Keratinocyte (primary cell): ENCODE measurements at regions not wholly inside any gene's neighbourhood (a gene's known extent, or its start where the extent isn't known, plus 50 kb on each side); places are given as distances from the start of the nearest gene placed in this dataset.

Source experiments
- DNase-seq: peaks from one replicate; pipeline ENCODE4 v3.0.0-alpha.2; 2011; ENCODE audit warnings: low read depth, missing footprints, low spot score
- FAIRE-seq: peaks from 2 replicates; lab custom pipeline; 2011; peaks lifted over from hg19 to GRCh38; lab: Jason Lieb, UNC
- H2AFZ ChIP-seq: 2 replicates; pipeline ENCODE4 v1.6.0; 2012; ENCODE audit warnings: low read length, control low read depth, inconsistent platforms; ENCODE audit not compliant: control insufficient read depth
- H3K27ac ChIP-seq: 2 replicates; pipeline ENCODE4 v1.5.1; 2011; ENCODE audit warnings: low read length; ENCODE audit not compliant: control insufficient read depth, insufficient read depth
- H3K27me3 ChIP-seq: 3 replicates; pipeline ENCODE4 v1.6.0; 2011; ENCODE audit warnings: low read length; ENCODE audit not compliant: control insufficient read depth, insufficient read depth; ENCODE audit errors: extremely low read depth
- H3K36me3 ChIP-seq, 2 experiments: 2 replicates in 1 of 2; 3 replicates in 1 of 2; pipeline ENCODE4 v1.5.1; 2011; ENCODE audit warnings: low read length in 2 of 2, mild to moderate bottlenecking in 1 of 2; ENCODE audit not compliant: control insufficient read depth in 2 of 2, insufficient read depth in 2 of 2; ENCODE audit errors: extremely low read depth in 1 of 2
- H3K4me1 ChIP-seq: 3 replicates; pipeline ENCODE4 v1.5.1; 2011; ENCODE audit warnings: low read length; ENCODE audit not compliant: control insufficient read depth, insufficient read depth; ENCODE audit errors: extremely low read depth
- H3K4me2 ChIP-seq: 3 replicates; pipeline ENCODE4 v1.6.0; 2011; ENCODE audit warnings: low read depth, low read length; ENCODE audit not compliant: control insufficient read depth, insufficient read depth; ENCODE audit errors: extremely low read depth
- H3K4me3 ChIP-seq, 3 experiments: fragments of 200-600 bp in 1 of 3; sonication (generic) in 1 of 3; 2 replicates in 2 of 3; 3 replicates in 1 of 3; pipeline ENCODE4 v1.5.1; 2011 to 2016; ENCODE audit warnings: low read length in 3 of 3, mild to moderate bottlenecking in 3 of 3, control low read depth in 2 of 3, inconsistent platforms in 1 of 3, low read depth in 1 of 3, mixed read lengths in 1 of 3, mixed run types in 1 of 3, moderate library complexity in 1 of 3; ENCODE audit not compliant: control insufficient read depth in 2 of 3, insufficient read depth in 2 of 3; ENCODE audit errors: extremely low read depth in 1 of 3
- H3K79me2 ChIP-seq: 2 replicates; pipeline ENCODE4 v1.6.0; 2012; ENCODE audit warnings: low read length; ENCODE audit not compliant: control insufficient read depth, insufficient read depth
- H3K9ac ChIP-seq: 3 replicates; pipeline ENCODE4 v1.6.0; 2011; ENCODE audit warnings: low read length; ENCODE audit not compliant: control insufficient read depth, insufficient read depth; ENCODE audit errors: extremely low read depth
- H3K9me1 ChIP-seq: 3 replicates; pipeline ENCODE4 v1.6.0; 2011; ENCODE audit warnings: low read length; ENCODE audit not compliant: control insufficient read depth, insufficient read depth; ENCODE audit errors: extremely low read depth
- H3K9me3 ChIP-seq: 2 replicates; pipeline ENCODE4 v1.5.1; 2012; ENCODE audit warnings: low read depth, low read length; ENCODE audit not compliant: control insufficient read depth
- H4K20me1 ChIP-seq: 3 replicates; pipeline ENCODE4 v1.6.0; 2011; ENCODE audit warnings: low read length; ENCODE audit not compliant: control insufficient read depth, insufficient read depth; ENCODE audit errors: extremely low read depth
- CTCF ChIP-seq, 3 experiments: IDR thresholded peaks in 1 of 3; conservative IDR thresholded peaks in 1 of 3; optimal IDR thresholded peaks in 1 of 3; 2 replicates in 2 of 3; 3 replicates in 1 of 3; pipeline versions ENCODE3 to v1.5.1; 2011; ENCODE audit warnings: low read length in 3 of 3, mild to moderate bottlenecking in 3 of 3, moderate library complexity in 2 of 3, control low read depth in 1 of 3, inconsistent platforms in 1 of 3; ENCODE audit not compliant: insufficient read depth in 2 of 3; ENCODE audit errors: extremely low read depth in 1 of 3
- EZH2 ChIP-seq: IDR thresholded peaks from one replicate; pipeline ENCODE4 v1.6.1; 2012; ENCODE audit warnings: inconsistent platforms, mild to moderate bottlenecking, low read length, moderate library complexity
- dilution Hi-C: fragments of 300-500 bp; cut with MboI; formaldehyde crosslinking; loops from one replicate; pipeline ENCODE4 v1.7.0; 2020; ENCODE audit warnings: low sequenced_read_pairs; ENCODE audit not compliant: extremely low pct_ligation_motif_present

- H3K4me3 ChIP-seq = no peak overlapping the region
- H4K20me1 ChIP-seq = no peaks in the 10 kb centered on the region
- no peak overlapping the region for H3K4me2 ChIP-seq
- dilution Hi-C loops = no loop called here
- H3K27me3 ChIP-seq = no peaks in the 10 kb centered on the region
- no peak for FAIRE-seq
- no peak for DNase-seq
- no peaks in the 10 kb centered on the region for H3K79me2 ChIP-seq
- H3K27ac ChIP-seq = no peak overlapping the region
- no peaks in the 10 kb centered on the region for H3K9me1 ChIP-seq
- H2AFZ ChIP-seq = no peak overlapping the region
- H3K36me3 ChIP-seq = no peaks in the 10 kb centered on the region
- no peak for TF ChIP-seq CTCF (optimal IDR thresholded peaks at IDR 0.05 in 1 of 3, IDR thresholded peaks at IDR 0.05 in 1 of 3, conservative IDR thresholded peaks at IDR 0.05 in 1 of 3; ENCODE audit: extremely low read depth in 1 of 3, insufficient read depth in 2 of 3, low read length in 3 of 3)
- H3K9ac ChIP-seq = no peak overlapping the region
- no peaks in the 10 kb centered on the region for H3K4me1 ChIP-seq
- H3K9me3 ChIP-seq = no peaks in the 10 kb centered on the region
Measured at GRCh38 chr7:153091477-153091876, 331.9 kb downstream of the ACTR3B start.

DNA sequence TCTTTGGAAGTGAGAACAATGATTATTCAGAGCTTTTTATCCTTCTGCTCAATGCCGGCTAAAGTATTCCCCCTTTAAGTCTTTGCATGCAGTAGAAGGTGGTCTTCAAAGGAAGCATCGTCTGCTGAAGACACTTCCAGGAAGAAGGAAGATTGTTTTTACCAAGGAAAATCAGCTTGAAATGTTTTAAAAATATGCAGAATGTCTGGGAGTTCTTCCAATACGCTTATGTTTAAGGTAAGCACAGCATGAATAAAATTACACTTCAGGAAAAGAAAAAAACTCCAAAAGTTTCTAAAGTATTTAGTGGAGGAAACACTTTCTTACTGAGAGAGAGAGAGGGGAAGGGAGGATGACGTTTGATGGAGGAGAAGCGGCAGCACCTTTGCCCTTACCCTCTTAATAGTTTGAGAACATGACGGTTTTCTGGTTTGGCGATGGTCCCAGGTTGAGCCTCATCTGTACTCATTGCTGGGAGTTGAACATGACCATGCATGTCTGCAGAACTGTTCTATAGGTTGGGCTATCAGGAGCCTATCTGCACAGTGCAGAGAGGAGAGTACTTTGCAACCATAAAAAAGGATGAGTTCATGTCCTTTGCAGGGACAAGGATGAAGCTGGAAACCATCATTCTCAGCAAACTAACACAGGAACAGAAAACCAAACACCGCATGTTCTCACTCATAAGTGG lies 338.1 kb downstream of the ACTR3B start:
- H2AFZ ChIP-seq = no peak overlapping the region
- TF ChIP-seq EZH2 (no peak), CTCF (optimal IDR thresholded peaks at IDR 0.05 in 1 of 3, IDR thresholded peaks at IDR 0.05 in 1 of 3, conservative IDR thresholded peaks at IDR 0.05 in 1 of 3; ENCODE audit: extremely low read depth in 1 of 3, insufficient read depth in 2 of 3, low read length in 3 of 3) (no peak)

More for the DNA sequence above, 338.1 kb downstream of the ACTR3B start:
- no peaks in the 10 kb centered on the region for H3K79me2 ChIP-seq
- dilution Hi-C loops = no loop called here
- H3K4me3 ChIP-seq = no peak overlapping the region
- DNase-seq (no peak), FAIRE-seq (no peak)
- no peaks in the 10 kb centered on the region for H3K36me3 ChIP-seq
- no peaks in the 10 kb centered on the region for H3K9me1 ChIP-seq
- H3K9ac ChIP-seq = no peak overlapping the region
- no peak overlapping the region for H3K4me2 ChIP-seq
- peaks cover 4% of the 10 kb centered on the region for H3K9me3 ChIP-seq
- no peaks in the 10 kb centered on the region for H3K4me1 ChIP-seq
- no peak overlapping the region for H3K27ac ChIP-seq
- no peaks in the 10 kb centered on the region for H4K20me1 ChIP-seq
- H3K27me3 ChIP-seq = no peaks in the 10 kb centered on the region
